WTC11 (cell line): ENCODE measurements at regions not wholly inside any gene's neighbourhood (a gene's known extent, or its start where the extent isn't known, plus 50 kb on each side); places are given as distances from the start of the nearest gene placed in this dataset.

Experiments used
- NR3C1 ChIP-seq: sonication (generic); formaldehyde crosslinking; conservative IDR thresholded peaks from 2 replicates; pipeline ENCODE4 v1.8.1; 2023; ENCODE audit warnings: low read depth, mild to moderate bottlenecking, missing genetic modification reagents
- SP1 ChIP-seq: sonication (generic); formaldehyde crosslinking; conservative IDR thresholded peaks from 2 replicates; pipeline ENCODE4 v1.8.1; 2022; ENCODE audit warnings: missing genetic modification reagents
- TP53 ChIP-seq: sonication (generic); formaldehyde crosslinking; IDR thresholded peaks from 2 replicates; pipeline ENCODE4 v1.8.1; 2023; ENCODE audit warnings: mild to moderate bottlenecking, missing genetic modification reagents
- ZNF138 ChIP-seq: sonication (generic); formaldehyde crosslinking; conservative IDR thresholded peaks from 2 replicates; pipeline ENCODE4 v1.8.1; 2022; ENCODE audit warnings: mild to moderate bottlenecking, moderate library complexity, missing genetic modification reagents
- TF ChIP-seq, protein P1 (sequence below): sonication (generic); formaldehyde crosslinking; IDR thresholded peaks from 2 replicates; pipeline ENCODE4 v1.8.0; 2022; ENCODE audit warnings: missing genetic modification reagents
- TF ChIP-seq, protein P2 (sequence below): fragments of 200-600 bp; IDR thresholded peaks from 2 replicates; pipeline ENCODE4 v1.8.0; 2022; ENCODE audit warnings: antibody characterized with exemption
- TF ChIP-seq, protein P3 (sequence below): fragments of 250-450 bp; sonication (Bioruptor Pico); IDR thresholded peaks from 2 replicates; pipeline ENCODE4 v1.9.0; 2021; ENCODE audit warnings: moderate library complexity, mild to moderate bottlenecking, inconsistent platforms, borderline replicate concordance
- TF ChIP-seq, protein P4 (sequence below): sonication (generic); formaldehyde crosslinking; IDR thresholded peaks from 2 replicates; pipeline ENCODE4 v1.8.1; 2023; ENCODE audit warnings: mild to moderate bottlenecking, missing genetic modification reagents, moderate library complexity
- TF ChIP-seq, protein P5 (sequence below): sonication (generic); formaldehyde crosslinking; IDR thresholded peaks from 2 replicates; pipeline ENCODE4 v1.8.1; 2023; ENCODE audit warnings: mild to moderate bottlenecking, missing genetic modification reagents

DNA sequence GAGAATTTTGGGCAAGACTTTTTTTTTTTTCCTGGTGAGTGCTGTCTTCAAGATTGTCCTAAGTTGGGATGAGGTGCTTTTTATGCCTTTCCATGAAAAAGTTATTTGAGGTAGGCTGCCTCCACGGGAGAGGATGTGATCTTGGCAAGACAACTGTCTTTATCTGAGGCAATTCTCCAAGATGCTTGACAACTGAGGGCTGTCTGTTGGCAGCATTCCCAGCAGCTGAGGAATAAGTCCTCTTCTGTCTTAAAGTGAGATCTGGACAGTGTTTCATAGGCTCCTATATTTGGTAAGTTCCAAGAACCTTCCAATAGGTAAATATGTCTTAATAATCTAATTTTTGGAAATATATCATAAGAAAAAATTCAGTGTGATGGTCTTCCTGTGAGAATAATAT, 662.0 kb downstream of the CDH11 start:
- TF ChIP-seq, protein P1, sequence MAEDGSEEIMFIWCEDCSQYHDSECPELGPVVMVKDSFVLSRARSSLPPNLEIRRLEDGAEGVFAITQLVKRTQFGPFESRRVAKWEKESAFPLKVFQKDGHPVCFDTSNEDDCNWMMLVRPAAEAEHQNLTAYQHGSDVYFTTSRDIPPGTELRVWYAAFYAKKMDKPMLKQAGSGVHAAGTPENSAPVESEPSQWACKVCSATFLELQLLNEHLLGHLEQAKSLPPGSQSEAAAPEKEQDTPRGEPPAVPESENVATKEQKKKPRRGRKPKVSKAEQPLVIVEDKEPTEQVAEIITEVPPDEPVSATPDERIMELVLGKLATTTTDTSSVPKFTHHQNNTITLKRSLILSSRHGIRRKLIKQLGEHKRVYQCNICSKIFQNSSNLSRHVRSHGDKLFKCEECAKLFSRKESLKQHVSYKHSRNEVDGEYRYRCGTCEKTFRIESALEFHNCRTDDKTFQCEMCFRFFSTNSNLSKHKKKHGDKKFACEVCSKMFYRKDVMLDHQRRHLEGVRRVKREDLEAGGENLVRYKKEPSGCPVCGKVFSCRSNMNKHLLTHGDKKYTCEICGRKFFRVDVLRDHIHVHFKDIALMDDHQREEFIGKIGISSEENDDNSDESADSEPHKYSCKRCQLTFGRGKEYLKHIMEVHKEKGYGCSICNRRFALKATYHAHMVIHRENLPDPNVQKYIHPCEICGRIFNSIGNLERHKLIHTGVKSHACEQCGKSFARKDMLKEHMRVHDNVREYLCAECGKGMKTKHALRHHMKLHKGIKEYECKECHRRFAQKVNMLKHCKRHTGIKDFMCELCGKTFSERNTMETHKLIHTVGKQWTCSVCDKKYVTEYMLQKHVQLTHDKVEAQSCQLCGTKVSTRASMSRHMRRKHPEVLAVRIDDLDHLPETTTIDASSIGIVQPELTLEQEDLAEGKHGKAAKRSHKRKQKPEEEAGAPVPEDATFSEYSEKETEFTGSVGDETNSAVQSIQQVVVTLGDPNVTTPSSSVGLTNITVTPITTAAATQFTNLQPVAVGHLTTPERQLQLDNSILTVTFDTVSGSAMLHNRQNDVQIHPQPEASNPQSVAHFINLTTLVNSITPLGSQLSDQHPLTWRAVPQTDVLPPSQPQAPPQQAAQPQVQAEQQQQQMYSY (CRISPR knock-in tag), result no peak
- TF ChIP-seq NR3C1, result no peak
- TF ChIP-seq, protein P2, sequence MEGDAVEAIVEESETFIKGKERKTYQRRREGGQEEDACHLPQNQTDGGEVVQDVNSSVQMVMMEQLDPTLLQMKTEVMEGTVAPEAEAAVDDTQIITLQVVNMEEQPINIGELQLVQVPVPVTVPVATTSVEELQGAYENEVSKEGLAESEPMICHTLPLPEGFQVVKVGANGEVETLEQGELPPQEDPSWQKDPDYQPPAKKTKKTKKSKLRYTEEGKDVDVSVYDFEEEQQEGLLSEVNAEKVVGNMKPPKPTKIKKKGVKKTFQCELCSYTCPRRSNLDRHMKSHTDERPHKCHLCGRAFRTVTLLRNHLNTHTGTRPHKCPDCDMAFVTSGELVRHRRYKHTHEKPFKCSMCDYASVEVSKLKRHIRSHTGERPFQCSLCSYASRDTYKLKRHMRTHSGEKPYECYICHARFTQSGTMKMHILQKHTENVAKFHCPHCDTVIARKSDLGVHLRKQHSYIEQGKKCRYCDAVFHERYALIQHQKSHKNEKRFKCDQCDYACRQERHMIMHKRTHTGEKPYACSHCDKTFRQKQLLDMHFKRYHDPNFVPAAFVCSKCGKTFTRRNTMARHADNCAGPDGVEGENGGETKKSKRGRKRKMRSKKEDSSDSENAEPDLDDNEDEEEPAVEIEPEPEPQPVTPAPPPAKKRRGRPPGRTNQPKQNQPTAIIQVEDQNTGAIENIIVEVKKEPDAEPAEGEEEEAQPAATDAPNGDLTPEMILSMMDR, result no peak
- TF ChIP-seq, protein P3, sequence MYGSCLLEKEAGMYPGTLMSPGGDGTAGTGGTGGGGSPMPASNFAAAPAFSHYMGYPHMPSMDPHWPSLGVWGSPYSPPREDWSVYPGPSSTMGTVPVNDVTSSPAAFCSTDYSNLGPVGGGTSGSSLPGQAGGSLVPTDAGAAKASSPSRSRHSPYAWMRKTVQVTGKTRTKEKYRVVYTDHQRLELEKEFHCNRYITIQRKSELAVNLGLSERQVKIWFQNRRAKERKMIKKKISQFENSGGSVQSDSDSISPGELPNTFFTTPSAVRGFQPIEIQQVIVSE (CRISPR knock-in tag), result no peak
- TF ChIP-seq SP1, result no peak
- TF ChIP-seq, protein P4, sequence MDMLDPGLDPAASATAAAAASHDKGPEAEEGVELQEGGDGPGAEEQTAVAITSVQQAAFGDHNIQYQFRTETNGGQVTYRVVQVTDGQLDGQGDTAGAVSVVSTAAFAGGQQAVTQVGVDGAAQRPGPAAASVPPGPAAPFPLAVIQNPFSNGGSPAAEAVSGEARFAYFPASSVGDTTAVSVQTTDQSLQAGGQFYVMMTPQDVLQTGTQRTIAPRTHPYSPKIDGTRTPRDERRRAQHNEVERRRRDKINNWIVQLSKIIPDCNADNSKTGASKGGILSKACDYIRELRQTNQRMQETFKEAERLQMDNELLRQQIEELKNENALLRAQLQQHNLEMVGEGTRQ, result no peak
- TF ChIP-seq, protein P5, sequence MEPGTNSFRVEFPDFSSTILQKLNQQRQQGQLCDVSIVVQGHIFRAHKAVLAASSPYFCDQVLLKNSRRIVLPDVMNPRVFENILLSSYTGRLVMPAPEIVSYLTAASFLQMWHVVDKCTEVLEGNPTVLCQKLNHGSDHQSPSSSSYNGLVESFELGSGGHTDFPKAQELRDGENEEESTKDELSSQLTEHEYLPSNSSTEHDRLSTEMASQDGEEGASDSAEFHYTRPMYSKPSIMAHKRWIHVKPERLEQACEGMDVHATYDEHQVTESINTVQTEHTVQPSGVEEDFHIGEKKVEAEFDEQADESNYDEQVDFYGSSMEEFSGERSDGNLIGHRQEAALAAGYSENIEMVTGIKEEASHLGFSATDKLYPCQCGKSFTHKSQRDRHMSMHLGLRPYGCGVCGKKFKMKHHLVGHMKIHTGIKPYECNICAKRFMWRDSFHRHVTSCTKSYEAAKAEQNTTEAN, result no peak
- no peak for TF ChIP-seq ZNF138 (CRISPR knock-in tag)
- no peak for TF ChIP-seq TP53 (CRISPR knock-in tag)
